ENCODE measurements at regions not wholly inside any gene's neighbourhood (a gene's known extent, or its start where the extent isn't known, plus 50 kb on each side); places are given as distances from the start of the nearest gene placed in this dataset.

- Mint-ChIP-seq H3K36me3 (no peaks in the 10 kb centered on the region), H3K4me1 (no peaks in the 10 kb centered on the region), H3K4me3 (no peak overlapping the region), H3K27ac (no peak overlapping the region), H3K9me3 (no peaks in the 10 kb centered on the region), H3K27me3 (ENCODE audit: low read depth) (no peaks in the 10 kb centered on the region)
- TF ChIP-seq KAT7 (CRISPR knock-in tag; IDR thresholded peaks at IDR 0.05; ENCODE audit: borderline replicate concordance) (no peak), IRF1 (CRISPR knock-in tag; IDR thresholded peaks at IDR 0.05) (no peak), CREM (CRISPR knock-in tag; IDR thresholded peaks at IDR 0.05) (no peak), ZMAT4 (CRISPR knock-in tag; IDR thresholded peaks at IDR 0.05) (no peak), GABPB1 (CRISPR knock-in tag; IDR thresholded peaks at IDR 0.05) (no peak), NFE2L1 (CRISPR knock-in tag; IDR thresholded peaks at IDR 0.05) (no peak), NR3C1 (CRISPR knock-in tag; conservative IDR thresholded peaks at IDR 0.05; ENCODE audit: low read depth) (no peak), TP53 (CRISPR knock-in tag; IDR thresholded peaks at IDR 0.05) (no peak), STAT6 (CRISPR knock-in tag; conservative IDR thresholded peaks at IDR 0.05; ENCODE audit: low read depth) (no peak), SP1 (CRISPR knock-in tag; conservative IDR thresholded peaks at IDR 0.05) (no peak), MYBL2 (CRISPR knock-in tag; IDR thresholded peaks at IDR 0.05) (no peak), MAX (CRISPR knock-in tag; IDR thresholded peaks at IDR 0.05) (no peak), E2F4 (CRISPR knock-in tag; IDR thresholded peaks at IDR 0.05; ENCODE audit: borderline replicate concordance, low read depth) (no peak), ZNF423 (CRISPR knock-in tag; IDR thresholded peaks at IDR 0.05) (no peak), FOXP4 (CRISPR knock-in tag; IDR thresholded peaks at IDR 0.05) (no peak), PRDM15 (CRISPR knock-in tag; IDR thresholded peaks at IDR 0.05) (no peak), NR1H2 (CRISPR knock-in tag; IDR thresholded peaks at IDR 0.05) (no peak)
- TF ChIP-seq, protein P1, sequence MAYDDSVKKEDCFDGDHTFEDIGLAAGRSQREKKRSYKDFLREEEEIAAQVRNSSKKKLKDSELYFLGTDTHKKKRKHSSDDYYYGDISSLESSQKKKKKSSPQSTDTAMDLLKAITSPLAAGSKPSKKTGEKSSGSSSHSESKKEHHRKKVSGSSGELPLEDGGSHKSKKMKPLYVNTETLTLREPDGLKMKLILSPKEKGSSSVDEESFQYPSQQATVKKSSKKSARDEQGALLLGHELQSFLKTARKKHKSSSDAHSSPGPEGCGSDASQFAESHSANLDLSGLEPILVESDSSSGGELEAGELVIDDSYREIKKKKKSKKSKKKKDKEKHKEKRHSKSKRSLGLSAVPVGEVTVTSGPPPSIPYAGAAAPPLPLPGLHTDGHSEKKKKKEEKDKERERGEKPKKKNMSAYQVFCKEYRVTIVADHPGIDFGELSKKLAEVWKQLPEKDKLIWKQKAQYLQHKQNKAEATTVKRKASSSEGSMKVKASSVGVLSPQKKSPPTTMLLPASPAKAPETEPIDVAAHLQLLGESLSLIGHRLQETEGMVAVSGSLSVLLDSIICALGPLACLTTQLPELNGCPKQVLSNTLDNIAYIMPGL (CRISPR knock-in tag; IDR thresholded peaks at IDR 0.05): no peak
- TF ChIP-seq, protein P2, sequence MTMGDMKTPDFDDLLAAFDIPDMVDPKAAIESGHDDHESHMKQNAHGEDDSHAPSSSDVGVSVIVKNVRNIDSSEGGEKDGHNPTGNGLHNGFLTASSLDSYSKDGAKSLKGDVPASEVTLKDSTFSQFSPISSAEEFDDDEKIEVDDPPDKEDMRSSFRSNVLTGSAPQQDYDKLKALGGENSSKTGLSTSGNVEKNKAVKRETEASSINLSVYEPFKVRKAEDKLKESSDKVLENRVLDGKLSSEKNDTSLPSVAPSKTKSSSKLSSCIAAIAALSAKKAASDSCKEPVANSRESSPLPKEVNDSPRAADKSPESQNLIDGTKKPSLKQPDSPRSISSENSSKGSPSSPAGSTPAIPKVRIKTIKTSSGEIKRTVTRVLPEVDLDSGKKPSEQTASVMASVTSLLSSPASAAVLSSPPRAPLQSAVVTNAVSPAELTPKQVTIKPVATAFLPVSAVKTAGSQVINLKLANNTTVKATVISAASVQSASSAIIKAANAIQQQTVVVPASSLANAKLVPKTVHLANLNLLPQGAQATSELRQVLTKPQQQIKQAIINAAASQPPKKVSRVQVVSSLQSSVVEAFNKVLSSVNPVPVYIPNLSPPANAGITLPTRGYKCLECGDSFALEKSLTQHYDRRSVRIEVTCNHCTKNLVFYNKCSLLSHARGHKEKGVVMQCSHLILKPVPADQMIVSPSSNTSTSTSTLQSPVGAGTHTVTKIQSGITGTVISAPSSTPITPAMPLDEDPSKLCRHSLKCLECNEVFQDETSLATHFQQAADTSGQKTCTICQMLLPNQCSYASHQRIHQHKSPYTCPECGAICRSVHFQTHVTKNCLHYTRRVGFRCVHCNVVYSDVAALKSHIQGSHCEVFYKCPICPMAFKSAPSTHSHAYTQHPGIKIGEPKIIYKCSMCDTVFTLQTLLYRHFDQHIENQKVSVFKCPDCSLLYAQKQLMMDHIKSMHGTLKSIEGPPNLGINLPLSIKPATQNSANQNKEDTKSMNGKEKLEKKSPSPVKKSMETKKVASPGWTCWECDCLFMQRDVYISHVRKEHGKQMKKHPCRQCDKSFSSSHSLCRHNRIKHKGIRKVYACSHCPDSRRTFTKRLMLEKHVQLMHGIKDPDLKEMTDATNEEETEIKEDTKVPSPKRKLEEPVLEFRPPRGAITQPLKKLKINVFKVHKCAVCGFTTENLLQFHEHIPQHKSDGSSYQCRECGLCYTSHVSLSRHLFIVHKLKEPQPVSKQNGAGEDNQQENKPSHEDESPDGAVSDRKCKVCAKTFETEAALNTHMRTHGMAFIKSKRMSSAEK (CRISPR knock-in tag; IDR thresholded peaks at IDR 0.05; ENCODE audit: borderline replicate concordance): no peak
- POLR2A ChIA-PET: no interaction called here
- ATAC-seq (no peak), DNase-seq (ENCODE audit: low spot score) (no peak)
- CTCF ChIA-PET: no interaction called here
These were observed 115.1 kb downstream of the BEGAIN start for GRCh38 chr14:100472094-100472455.
